NCI-H510A treated with DMSO at 0.1 percent for 48 hours (cell line): ENCODE measurements at regions not wholly inside any gene's neighbourhood (a gene's known extent, or its start where the extent isn't known, plus 50 kb on each side); places are given as distances from the start of the nearest gene placed in this dataset.
A peak's percentile ranks its signal among the peaks of the same experiment; 100 is the strongest.
"Not testable (repeated sequence)": the region's sequence is repeated elsewhere in the genome, so short reads cannot be mapped to it uniquely, and the experiment has no call there.

Experiments used
- DNase-seq: peaks from one replicate; lab custom pipeline; 2025; lab: John Stamatoyannopoulos, UW

GRCh38 chr13:18663222-18663621 is 518.4 kb downstream of the TUBA3C start:
- DNase-seq: not testable (repeated sequence)

DNA sequence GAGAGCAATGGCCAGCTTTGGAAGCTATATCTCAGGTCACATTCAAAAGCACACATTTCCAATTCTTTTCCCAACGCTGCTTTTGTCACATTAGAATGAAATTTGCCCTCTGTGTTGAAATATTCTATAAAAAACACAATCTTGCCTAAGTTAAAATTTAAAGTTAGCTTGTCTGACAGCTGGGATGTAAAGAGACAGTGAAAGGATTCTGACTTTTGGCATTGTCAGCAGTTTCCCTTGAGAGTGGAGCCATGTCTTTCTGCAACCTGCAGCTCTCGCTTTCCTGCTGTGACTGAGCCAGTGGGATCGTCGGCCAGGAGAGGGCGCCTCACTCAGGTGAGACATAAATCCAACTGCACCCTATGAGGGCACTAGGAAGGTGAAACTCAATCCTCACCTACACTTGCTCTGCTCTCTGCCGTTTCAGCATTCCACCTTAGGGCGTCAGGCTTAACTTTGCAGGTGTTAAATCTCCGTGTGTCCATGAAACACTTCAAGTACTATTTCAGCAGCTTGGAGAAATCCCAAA is 537.9 kb downstream of the TUBA3C start:
- DNase-seq: not testable (repeated sequence)

DNA sequence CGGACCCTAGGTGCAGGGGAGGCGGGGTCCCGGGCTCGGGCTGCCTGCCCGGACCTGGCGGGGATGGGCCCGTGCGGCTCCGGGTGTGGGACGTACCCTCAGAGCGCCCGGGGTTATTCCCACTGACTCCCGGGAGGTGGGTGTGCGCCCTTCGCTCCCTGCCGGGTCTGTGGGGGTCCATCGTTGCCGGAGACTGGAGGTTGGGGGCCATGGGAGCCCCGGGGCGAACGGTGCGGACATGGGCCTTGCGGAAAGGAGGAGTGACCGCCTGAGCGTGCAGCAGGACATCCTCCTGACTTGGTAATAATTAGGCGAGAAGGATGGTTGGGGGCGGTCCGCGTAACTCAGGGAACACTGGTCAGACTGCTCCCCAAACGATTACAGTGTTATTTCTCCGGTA is 552.7 kb downstream of the TUBA3C start:
- DNase-seq: not testable (repeated sequence)

- no peak for DNase-seq
Observed at GRCh38 chr13:18628428-18628827, 553.2 kb downstream of the TUBA3C start.

GRCh38 chr13:18624061-18624460 is 557.6 kb downstream of the TUBA3C start:
- DNase-seq: not testable (repeated sequence)

DNA sequence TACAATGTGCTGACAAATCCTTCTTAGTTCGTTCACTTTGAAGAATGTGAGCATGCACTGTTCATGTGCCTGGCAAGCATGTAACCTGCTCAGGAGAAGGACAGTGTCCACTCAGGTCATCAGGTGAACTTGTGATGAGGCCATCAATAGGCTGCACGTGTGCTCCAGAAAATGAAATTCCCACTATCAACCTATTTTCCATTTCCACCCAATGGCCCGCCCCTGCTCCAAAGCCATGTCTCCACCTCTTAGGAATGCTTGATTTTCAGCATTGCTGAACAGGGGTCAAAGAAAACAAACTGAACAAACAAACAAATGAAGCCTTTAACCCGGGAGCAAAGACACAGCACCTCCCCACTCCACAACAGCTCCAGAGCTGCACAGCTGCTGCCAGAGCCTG is 563.2 kb downstream of the TUBA3C start:
- not testable (repeated sequence) for DNase-seq

- not testable (repeated sequence) for DNase-seq
Observed at GRCh38 chr13:18610476-18610875, 571.1 kb downstream of the TUBA3C start.

- not testable (repeated sequence) for DNase-seq
Observed at GRCh38 chr13:18609371-18609770, 572.3 kb downstream of the TUBA3C start.

- not testable (repeated sequence) for DNase-seq
Observed at GRCh38 chr13:18608851-18609250, 572.8 kb downstream of the TUBA3C start.

DNA sequence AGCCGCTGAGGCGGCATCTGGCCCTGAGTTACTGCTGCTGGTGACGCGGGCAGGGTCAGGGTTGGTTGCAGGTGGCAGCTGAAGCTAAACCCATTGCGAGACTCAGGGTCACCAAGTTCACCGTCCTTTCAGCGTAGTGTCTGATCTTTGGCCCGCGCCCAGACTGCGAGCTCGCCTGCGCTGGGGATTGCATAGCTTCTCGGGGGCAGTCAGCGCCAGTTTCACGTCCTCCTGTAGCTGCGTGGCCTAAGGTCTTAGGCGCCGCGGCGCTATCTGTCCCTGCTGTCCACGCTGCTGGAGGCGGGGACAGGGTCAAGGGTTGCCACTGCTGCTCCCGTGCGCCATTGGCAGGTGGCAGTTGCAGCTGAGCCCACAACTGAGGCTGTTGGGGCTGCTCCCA is 581.3 kb downstream of the TUBA3C start:
- not testable (repeated sequence) for DNase-seq

- peak; percentile 0 for DNase-seq
Observed at GRCh38 chr13:18599791-18600211, 581.8 kb downstream of the TUBA3C start.

- DNase-seq: not testable (repeated sequence)
Observed at GRCh38 chr13:18598543-18598942, 583.1 kb downstream of the TUBA3C start.

- not testable (repeated sequence) for DNase-seq
Observed at GRCh38 chr13:18597940-18598339, 583.7 kb downstream of the TUBA3C start.

DNA sequence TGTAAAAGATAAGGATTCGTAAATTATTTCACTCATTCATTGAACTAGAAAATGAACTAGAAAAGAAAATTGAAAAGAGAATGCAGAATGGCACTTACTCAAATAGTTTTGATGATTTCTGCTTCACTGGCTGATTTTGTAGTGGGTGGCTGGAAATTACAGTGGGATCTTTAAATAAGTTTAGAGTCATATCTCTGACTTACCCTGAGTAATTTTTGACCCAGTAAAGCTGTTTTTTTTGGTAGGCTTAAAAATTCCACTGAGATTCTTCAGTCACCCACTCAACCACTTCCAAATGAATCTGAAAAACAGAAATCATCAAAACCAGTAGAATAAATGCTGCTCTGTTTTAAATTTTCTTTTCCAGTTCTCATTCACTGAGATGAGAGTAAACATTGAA is 604.5 kb downstream of the TUBA3C start:
- not testable (repeated sequence) for DNase-seq

- not testable (repeated sequence) for DNase-seq
Observed at GRCh38 chr13:18567890-18568289, 613.7 kb downstream of the TUBA3C start.
